Mammary epithelial cell (primary cell): ENCODE measurements at regions not wholly inside any gene's neighbourhood (a gene's known extent, or its start where the extent isn't known, plus 50 kb on each side); places are given as distances from the start of the nearest gene placed in this dataset.

Experiments
- EZH2 ChIP-seq: IDR thresholded peaks from 2 replicates; pipeline ENCODE4 v1.6.1; 2012; ENCODE audit warnings: low read length, inconsistent platforms, borderline replicate concordance
- TF ChIP-seq, protein P1 (sequence below), 2 donors: IDR thresholded peaks in 1 of 2; conservative IDR thresholded peaks in 1 of 2; 2 replicates each; pipeline ENCODE4 v1.5.1; 2011 to 2012; ENCODE audit warnings: inconsistent platforms in 2 of 2, low read length in 2 of 2, mild to moderate bottlenecking in 2 of 2, control low read depth in 1 of 2, low read depth in 1 of 2; ENCODE audit not compliant: insufficient read depth in 1 of 2; ENCODE audit errors: extremely low read depth in 1 of 2

DNA sequence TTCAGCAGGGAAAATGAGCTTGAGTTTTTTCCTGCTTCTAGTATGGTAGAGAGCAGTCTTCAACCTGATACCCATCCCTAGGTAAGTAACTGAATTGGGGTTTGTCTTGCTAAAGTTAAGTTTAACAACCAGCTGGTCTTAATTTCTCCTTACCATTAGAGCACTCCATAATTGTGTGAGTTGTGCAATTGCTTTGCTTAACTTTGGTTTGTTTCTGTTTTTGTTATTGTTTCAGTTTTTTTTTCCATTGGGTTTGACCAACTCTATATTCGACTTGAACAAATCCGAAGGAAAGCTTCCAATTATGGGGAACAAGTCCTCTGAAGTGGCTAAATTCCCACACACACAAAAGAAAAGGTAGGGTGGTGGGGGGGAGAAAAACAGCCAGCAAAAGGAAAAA lies 641.1 kb downstream of the PLA2G4A start:
- TF ChIP-seq, protein P1, sequence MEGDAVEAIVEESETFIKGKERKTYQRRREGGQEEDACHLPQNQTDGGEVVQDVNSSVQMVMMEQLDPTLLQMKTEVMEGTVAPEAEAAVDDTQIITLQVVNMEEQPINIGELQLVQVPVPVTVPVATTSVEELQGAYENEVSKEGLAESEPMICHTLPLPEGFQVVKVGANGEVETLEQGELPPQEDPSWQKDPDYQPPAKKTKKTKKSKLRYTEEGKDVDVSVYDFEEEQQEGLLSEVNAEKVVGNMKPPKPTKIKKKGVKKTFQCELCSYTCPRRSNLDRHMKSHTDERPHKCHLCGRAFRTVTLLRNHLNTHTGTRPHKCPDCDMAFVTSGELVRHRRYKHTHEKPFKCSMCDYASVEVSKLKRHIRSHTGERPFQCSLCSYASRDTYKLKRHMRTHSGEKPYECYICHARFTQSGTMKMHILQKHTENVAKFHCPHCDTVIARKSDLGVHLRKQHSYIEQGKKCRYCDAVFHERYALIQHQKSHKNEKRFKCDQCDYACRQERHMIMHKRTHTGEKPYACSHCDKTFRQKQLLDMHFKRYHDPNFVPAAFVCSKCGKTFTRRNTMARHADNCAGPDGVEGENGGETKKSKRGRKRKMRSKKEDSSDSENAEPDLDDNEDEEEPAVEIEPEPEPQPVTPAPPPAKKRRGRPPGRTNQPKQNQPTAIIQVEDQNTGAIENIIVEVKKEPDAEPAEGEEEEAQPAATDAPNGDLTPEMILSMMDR (conservative IDR thresholded peaks at IDR 0.05 in 1 of 2, IDR thresholded peaks at IDR 0.05 in 1 of 2; ENCODE audit: extremely low read depth in 1 of 2, insufficient read depth in 1 of 2, low read depth in 1 of 2, low read length in 2 of 2), result no peak
- TF ChIP-seq EZH2, result no peak
